ENCODE measurements at regions not wholly inside any gene's neighbourhood (a gene's known extent, or its start where the extent isn't known, plus 50 kb on each side); places are given as distances from the start of the nearest gene placed in this dataset.

DNA sequence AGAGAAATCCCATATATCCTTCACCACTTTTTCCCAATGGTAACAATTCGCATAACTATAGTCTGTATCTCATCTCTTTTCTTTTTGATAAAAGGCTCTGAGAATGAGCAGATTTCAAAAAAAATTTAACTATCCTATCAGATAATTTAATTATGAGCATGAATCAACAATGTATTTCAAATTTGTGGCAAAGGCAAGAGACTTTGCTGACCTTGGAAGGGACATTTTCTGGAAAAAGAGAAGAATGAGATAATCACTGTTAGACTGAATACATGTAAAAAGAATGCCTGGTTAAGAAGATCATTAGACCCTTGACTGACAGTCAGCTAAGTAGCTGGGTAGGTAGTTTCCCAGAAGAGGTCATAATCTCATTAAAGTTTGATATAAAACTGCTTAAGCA, 428.4 kb upstream of the XYLT1 start:
- no peak overlapping the region for H3K4me3 ChIP-seq (ENCODE audit: low read length)
- no CpG with 5 or more reads among the region's 1 CpG for WGBS (ENCODE audit: insufficient coverage, insufficient read length)
- H3K9me3 ChIP-seq (ENCODE audit: control insufficient read depth, insufficient read depth, low read length): no peaks in the 10 kb centered on the region
- H3K27ac ChIP-seq (ENCODE audit: low read length): no peak overlapping the region
- no peaks in the 10 kb centered on the region for H3K36me3 ChIP-seq (ENCODE audit: control insufficient read depth, insufficient read depth, low read length)
- H3K27me3 ChIP-seq (ENCODE audit: control insufficient read depth, insufficient read depth, low read length): no peaks in the 10 kb centered on the region
- DNase-seq (ENCODE audit: low read depth, low spot score): no peak
- H3K4me1 ChIP-seq (ENCODE audit: control insufficient read depth, insufficient read depth, low read length): no peaks in the 10 kb centered on the region

DNA sequence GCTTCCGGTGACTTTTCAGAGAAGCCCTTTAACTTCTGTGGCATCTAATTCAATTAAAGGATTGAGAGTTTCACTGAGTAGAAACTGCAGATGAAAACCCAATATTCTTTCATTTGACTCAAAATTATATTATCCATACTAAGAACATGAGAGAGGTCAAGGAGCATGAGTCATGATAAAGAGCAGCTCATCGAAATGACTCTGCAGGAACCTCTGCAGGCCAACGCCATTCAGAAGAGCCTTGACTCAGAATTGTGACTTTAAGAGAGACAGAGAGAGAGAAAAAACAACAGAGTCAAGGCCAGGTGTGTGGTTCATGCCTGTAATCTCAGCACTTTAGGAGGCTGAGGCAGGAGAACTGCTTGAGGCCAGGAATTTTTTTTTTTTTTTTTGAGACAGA, 417.2 kb upstream of the XYLT1 start:
- WGBS (ENCODE audit: insufficient coverage, insufficient read length): no CpG with 5 or more reads among the region's 3 CpGs

DNA sequence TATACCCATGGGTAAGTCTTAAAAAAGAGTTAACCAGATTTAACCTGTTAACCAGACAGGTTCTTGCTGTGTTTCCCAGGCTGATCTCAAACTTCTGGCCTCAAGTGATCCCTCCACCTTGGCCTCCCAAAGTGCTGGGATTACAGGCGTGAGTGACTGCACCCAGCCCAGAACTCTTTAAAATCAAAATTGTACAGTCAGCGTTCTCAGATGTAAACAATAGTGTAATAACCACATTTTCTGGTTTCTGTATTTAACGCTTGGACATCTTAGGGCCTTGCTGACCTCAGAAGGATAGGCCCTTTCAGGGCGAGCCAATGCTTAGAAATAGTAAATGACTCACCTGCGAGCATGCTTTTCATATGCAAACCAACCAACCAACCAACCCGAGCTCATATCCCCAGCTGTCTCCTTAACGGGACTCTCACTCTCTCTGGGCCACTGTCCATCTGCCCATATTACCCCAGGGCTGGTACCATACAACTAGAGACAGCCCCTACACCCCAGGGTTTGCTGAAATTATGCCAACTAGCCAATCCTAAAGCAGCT, 415.0 kb upstream of the XYLT1 start:
- WGBS (ENCODE audit: insufficient coverage, insufficient read length): no CpG with 5 or more reads among the region's 7 CpGs
- no peak for DNase-seq (ENCODE audit: low read depth, low spot score)
- no peak overlapping the region for H3K27ac ChIP-seq (ENCODE audit: low read length)

More for the DNA sequence above, 417.2 kb upstream of the XYLT1 start:
- no peak overlapping the region for H3K27ac ChIP-seq (ENCODE audit: low read length)
- peaks cover 2% of the 10 kb centered on the region; the same call in 1 of the 2 replicates for H3K4me1 ChIP-seq (ENCODE audit: control insufficient read depth, insufficient read depth, low read length)
- H3K27me3 ChIP-seq (ENCODE audit: control insufficient read depth, insufficient read depth, low read length): no peaks in the 10 kb centered on the region
- no peaks in the 10 kb centered on the region for H3K36me3 ChIP-seq (ENCODE audit: control insufficient read depth, insufficient read depth, low read length)
- H3K4me3 ChIP-seq (ENCODE audit: low read length): no peak overlapping the region
- no peaks in the 10 kb centered on the region for H3K9me3 ChIP-seq (ENCODE audit: control insufficient read depth, insufficient read depth, low read length)
- no peak for DNase-seq (ENCODE audit: low read depth, low spot score)

DNA sequence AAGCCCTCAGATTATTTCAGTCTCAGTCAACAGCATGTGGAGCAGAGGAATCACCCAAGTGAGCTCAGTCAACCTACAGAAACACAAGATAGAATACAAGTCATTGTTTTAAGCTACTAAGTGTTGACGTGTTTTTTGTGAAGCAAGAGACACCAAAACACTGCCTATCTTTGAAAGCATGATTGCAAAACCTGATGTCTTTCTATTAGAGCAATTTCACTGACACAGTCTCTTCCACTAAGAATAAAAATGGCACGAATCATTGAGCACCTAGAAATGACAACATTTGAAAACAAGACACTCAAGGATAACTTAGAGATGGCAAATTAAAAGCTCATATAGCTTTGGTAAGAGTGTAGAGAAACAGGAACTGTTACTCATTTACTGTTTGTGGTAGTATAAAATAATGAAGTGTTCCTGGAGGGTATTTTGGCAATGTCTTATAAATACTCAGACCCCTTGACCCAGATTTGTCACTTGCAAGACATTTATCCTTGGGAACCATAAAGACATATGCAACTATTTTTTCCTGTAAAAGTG, 407.1 kb upstream of the XYLT1 start:
- H3K36me3 ChIP-seq (ENCODE audit: control insufficient read depth, insufficient read depth, low read length): no peaks in the 10 kb centered on the region
- no peak overlapping the region for H3K27ac ChIP-seq (ENCODE audit: low read length)
- WGBS (ENCODE audit: insufficient coverage, insufficient read length): no CpG with 5 or more reads among the region's 2 CpGs
- H3K27me3 ChIP-seq (ENCODE audit: control insufficient read depth, insufficient read depth, low read length): no peaks in the 10 kb centered on the region
- no peak for DNase-seq (ENCODE audit: low read depth, low spot score)
- no peaks in the 10 kb centered on the region for H3K9me3 ChIP-seq (ENCODE audit: control insufficient read depth, insufficient read depth, low read length)
- no peak overlapping the region for H3K4me3 ChIP-seq (ENCODE audit: low read length)
- H3K4me1 ChIP-seq (ENCODE audit: control insufficient read depth, insufficient read depth, low read length): no peaks in the 10 kb centered on the region

More for the DNA sequence above, 415.0 kb upstream of the XYLT1 start:
- Histone ChIP-seq H3K9me3 (ENCODE audit: control insufficient read depth, insufficient read depth, low read length) (no peaks in the 10 kb centered on the region), H3K36me3 (ENCODE audit: control insufficient read depth, insufficient read depth, low read length) (no peaks in the 10 kb centered on the region), H3K4me3 (ENCODE audit: low read length) (no peak overlapping the region), H3K4me1 (ENCODE audit: control insufficient read depth, insufficient read depth, low read length) (peaks cover 2% of the 10 kb centered on the region; the same call in 1 of the 2 replicates), H3K27me3 (ENCODE audit: control insufficient read depth, insufficient read depth, low read length) (no peaks in the 10 kb centered on the region)

DNA sequence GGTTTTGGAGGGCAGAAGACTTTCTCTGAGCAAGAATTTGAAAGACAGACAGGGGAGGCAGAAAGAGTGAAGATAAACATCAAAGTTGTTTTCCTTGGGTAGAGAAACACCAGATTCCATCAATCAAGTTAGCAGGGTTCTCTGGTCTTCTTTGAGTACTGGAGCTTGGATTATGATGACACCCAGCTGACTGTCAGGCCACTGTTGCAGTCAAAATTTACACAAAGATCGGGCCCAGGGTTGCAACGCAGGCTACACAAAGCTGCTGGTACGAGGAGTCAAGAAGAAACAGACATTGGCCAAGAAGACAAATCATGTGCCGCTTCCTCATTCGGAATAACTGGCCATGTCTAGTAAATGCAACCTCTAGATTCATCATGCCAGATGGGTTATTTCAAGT, 396.2 kb upstream of the XYLT1 start:
- WGBS (ENCODE audit: insufficient coverage, insufficient read length): no CpG with 5 or more reads among the region's 5 CpGs
- DNase-seq (ENCODE audit: low read depth, low spot score): no peak
- H3K36me3 ChIP-seq (ENCODE audit: control insufficient read depth, insufficient read depth, low read length): no peaks in the 10 kb centered on the region
- no peaks in the 10 kb centered on the region for H3K9me3 ChIP-seq (ENCODE audit: control insufficient read depth, insufficient read depth, low read length)
- no peak overlapping the region for H3K27ac ChIP-seq (ENCODE audit: low read length)
- no peaks in the 10 kb centered on the region for H3K4me1 ChIP-seq (ENCODE audit: control insufficient read depth, insufficient read depth, low read length)
- H3K4me3 ChIP-seq (ENCODE audit: low read length): no peak overlapping the region
- no peaks in the 10 kb centered on the region for H3K27me3 ChIP-seq (ENCODE audit: control insufficient read depth, insufficient read depth, low read length)

DNA sequence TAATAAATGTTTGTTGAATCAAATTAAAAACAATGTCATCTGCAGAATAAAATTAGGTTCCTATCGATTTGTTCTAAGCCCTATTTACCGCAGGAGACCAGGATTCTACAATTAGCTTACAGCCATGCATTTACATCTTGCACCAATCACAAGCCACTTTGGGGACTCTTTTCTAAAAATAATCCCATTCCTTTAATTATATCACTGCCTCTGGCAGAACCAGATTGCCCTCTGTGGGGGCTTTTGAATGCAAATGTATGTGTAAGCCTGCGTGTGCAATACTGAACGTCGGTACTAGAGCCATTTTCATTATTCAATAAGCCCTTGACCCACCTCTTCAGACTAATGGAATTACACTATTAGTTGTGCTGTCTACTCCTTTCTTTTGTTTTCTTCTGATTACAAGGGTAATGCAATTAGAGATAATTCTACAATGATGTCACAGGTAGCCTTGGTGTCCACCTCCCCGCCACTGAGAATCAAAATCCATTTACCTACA, 391.3 kb upstream of the XYLT1 start:
- no peak for DNase-seq (ENCODE audit: low read depth, low spot score)
- no peaks in the 10 kb centered on the region for H3K4me1 ChIP-seq (ENCODE audit: control insufficient read depth, insufficient read depth, low read length)
- no CpG with 5 or more reads among the region's 6 CpGs for WGBS (ENCODE audit: insufficient coverage, insufficient read length)

DNA sequence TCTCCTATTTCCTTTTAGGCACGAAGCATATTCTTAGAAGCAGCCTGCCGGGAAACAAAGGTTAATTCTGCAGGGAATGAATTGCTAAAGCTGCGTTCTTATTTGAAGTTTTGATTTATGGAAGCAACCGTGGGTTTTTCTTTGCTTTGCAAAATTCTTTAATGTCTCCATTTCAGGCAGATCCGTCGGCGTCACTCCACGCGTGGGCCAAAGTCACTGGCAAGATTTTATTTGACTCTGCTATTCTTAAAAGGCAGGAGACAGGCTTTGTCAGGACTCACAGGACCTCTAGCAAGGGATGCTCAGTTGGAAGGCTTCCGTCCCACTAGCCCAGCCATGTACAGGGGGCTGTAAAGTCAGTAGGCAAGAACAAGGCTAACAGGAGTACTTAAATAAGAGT, 387.3 kb upstream of the XYLT1 start:
- no peaks in the 10 kb centered on the region for H3K9me3 ChIP-seq (ENCODE audit: control insufficient read depth, insufficient read depth, low read length)
- no peak overlapping the region for H3K4me3 ChIP-seq (ENCODE audit: low read length)
- WGBS (ENCODE audit: insufficient coverage, insufficient read length): no CpG with 5 or more reads among the region's 10 CpGs
- H3K36me3 ChIP-seq (ENCODE audit: control insufficient read depth, insufficient read depth, low read length): no peaks in the 10 kb centered on the region
- H3K4me1 ChIP-seq (ENCODE audit: control insufficient read depth, insufficient read depth, low read length): no peaks in the 10 kb centered on the region
- H3K27ac ChIP-seq (ENCODE audit: low read length): no peak overlapping the region
- DNase-seq (ENCODE audit: low read depth, low spot score): no peak
- no peaks in the 10 kb centered on the region for H3K27me3 ChIP-seq (ENCODE audit: control insufficient read depth, insufficient read depth, low read length)

More for the DNA sequence above, 391.3 kb upstream of the XYLT1 start:
- H3K36me3 ChIP-seq (ENCODE audit: control insufficient read depth, insufficient read depth, low read length): no peaks in the 10 kb centered on the region
- H3K9me3 ChIP-seq (ENCODE audit: control insufficient read depth, insufficient read depth, low read length): no peaks in the 10 kb centered on the region
- H3K4me3 ChIP-seq (ENCODE audit: low read length): no peak overlapping the region
- H3K27ac ChIP-seq (ENCODE audit: low read length): no peak overlapping the region
- no peaks in the 10 kb centered on the region for H3K27me3 ChIP-seq (ENCODE audit: control insufficient read depth, insufficient read depth, low read length)

DNA sequence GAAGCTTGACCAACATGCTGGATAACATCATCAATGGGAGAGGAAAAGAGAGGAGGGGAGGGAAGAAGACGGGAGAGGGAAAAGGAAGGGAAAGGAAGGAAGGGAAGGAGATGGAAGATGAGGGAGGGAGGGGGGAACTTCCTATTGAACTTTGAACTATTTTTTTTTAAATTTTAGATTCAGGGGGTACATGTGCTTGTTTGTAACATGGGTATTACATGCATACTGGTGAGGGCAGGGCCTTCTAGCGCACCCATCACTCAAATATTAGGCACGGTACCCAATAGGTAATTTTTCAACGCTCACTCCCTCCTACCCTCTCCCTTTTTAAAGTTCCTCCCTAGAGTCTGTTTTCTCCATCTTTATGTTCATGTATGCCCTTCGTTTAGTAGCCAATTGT, 383.2 kb upstream of the XYLT1 start:
- Histone ChIP-seq H3K9me3 (ENCODE audit: control insufficient read depth, insufficient read depth, low read length) (no peaks in the 10 kb centered on the region), H3K4me1 (ENCODE audit: control insufficient read depth, insufficient read depth, low read length) (no peaks in the 10 kb centered on the region), H3K27me3 (ENCODE audit: control insufficient read depth, insufficient read depth, low read length) (no peaks in the 10 kb centered on the region), H3K27ac (ENCODE audit: low read length) (no peak overlapping the region), H3K36me3 (ENCODE audit: control insufficient read depth, insufficient read depth, low read length) (no peaks in the 10 kb centered on the region), H3K4me3 (ENCODE audit: low read length) (no peak overlapping the region)
- WGBS (ENCODE audit: insufficient coverage, insufficient read length): 100% methylated on average over 1 of the region's 5 CpGs
- DNase-seq (ENCODE audit: low read depth, low spot score): no peak

DNA sequence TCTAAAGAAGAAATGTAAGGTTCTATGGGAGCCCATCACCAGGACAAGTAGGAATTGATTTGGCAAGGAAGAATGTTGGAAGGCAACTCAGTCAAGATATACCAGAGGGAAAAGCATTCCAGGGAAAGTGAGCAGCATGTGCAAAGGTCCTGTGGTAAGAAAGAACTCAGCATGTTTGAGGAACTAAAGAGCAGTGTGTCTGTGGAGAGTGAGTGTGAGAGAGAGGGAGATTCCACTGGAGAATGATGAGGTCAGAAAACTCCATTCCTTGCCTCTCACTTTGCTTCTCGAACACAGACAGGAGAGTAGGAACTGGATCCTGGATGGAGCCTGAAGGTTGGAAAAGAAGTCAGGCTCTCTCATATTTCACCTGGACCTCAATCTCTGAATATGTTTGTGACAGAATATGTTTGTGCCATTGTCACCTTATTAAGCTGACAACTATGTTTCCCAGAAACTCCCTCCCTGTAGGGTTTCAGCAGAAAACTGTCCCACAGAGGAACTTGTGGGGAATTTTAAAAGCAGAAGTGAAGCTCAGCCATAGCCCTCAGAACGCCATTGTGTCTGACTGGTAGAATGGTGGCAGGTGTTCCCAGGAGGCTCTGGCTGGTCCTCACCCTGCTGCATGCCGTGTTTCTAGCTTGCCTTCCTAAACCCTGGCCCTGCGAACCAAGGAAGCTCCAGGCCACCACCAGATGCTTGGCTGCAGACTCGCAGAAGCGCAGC, 382.4 kb upstream of the XYLT1 start:
- H3K36me3 ChIP-seq (ENCODE audit: control insufficient read depth, insufficient read depth, low read length): no peaks in the 10 kb centered on the region
- H3K4me3 ChIP-seq (ENCODE audit: low read length): no peak overlapping the region
- H3K27me3 ChIP-seq (ENCODE audit: control insufficient read depth, insufficient read depth, low read length): no peaks in the 10 kb centered on the region
- no peaks in the 10 kb centered on the region for H3K4me1 ChIP-seq (ENCODE audit: control insufficient read depth, insufficient read depth, low read length)
- H3K27ac ChIP-seq (ENCODE audit: low read length): no peak overlapping the region
- no CpG with 5 or more reads among the region's 6 CpGs for WGBS (ENCODE audit: insufficient coverage, insufficient read length)
- no peak for DNase-seq (ENCODE audit: low read depth, low spot score)
- H3K9me3 ChIP-seq (ENCODE audit: control insufficient read depth, insufficient read depth, low read length): no peaks in the 10 kb centered on the region

DNA sequence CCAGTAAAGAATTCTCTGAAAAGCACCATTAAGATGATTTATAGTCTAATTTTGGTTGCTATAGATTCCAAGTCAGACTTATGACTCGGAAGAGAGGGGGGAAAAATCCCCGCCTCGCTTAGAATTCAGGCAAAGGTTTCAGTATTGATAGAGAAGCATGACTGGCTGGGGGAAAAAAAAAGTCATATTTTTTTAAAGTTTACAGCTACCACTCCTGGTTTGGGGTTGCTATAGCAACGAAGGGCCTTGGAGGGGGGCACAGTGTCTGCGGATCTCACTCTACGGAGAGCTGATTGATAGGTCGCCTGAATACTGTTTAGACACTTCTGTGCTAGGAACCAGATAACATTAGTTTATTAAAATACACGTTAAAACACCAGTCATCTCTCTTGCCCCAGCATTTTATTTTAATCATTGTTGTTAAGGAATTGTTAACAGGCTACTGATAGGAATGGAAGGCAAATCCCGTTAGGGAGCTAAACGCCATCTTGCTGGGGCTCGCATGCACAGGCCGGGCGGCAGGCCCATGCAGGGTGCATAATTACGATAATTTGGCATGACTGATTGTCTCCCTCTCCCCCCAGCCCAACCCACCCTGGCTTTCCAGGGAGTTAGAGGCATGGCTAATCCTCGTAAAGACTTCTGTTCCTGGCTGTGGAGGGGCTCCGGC, 380.0 kb upstream of the XYLT1 start:
- WGBS (ENCODE audit: insufficient coverage, insufficient read length): no CpG with 5 or more reads among the region's 16 CpGs
- no peaks in the 10 kb centered on the region for H3K36me3 ChIP-seq (ENCODE audit: control insufficient read depth, insufficient read depth, low read length)

More for the DNA sequence above, 380.0 kb upstream of the XYLT1 start:
- no peaks in the 10 kb centered on the region for H3K27me3 ChIP-seq (ENCODE audit: control insufficient read depth, insufficient read depth, low read length)
- no peak for DNase-seq (ENCODE audit: low read depth, low spot score)
- H3K27ac ChIP-seq (ENCODE audit: low read length): no peak overlapping the region
- H3K4me3 ChIP-seq (ENCODE audit: low read length): no peak overlapping the region
- H3K4me1 ChIP-seq (ENCODE audit: control insufficient read depth, insufficient read depth, low read length): no peaks in the 10 kb centered on the region
- no peaks in the 10 kb centered on the region for H3K9me3 ChIP-seq (ENCODE audit: control insufficient read depth, insufficient read depth, low read length)
